OCI-LY3 (cell line): ENCODE measurements at regions not wholly inside any gene's neighbourhood (a gene's known extent, or its start where the extent isn't known, plus 50 kb on each side); places are given as distances from the start of the nearest gene placed in this dataset.

Source experiments
- CTCF ChIP-seq: fragments of 200-600, 300-600 bp; sonication (generic); IDR thresholded peaks from 2 replicates; pipeline ENCODE4 v1.5.1; 2014; ENCODE audit warnings: antibody characterized with exemption, low read length, low read depth
- EZH2phosphoT487 ChIP-seq: fragments of 200-600 bp; shearing (Covaris generic); IDR thresholded peaks from 2 replicates; pipeline ENCODE4 v1.6.1; 2018; ENCODE audit warnings: antibody characterized with exemption, mixed run types, low read depth

GRCh38 chr10:3559527-3559926 is 225.5 kb downstream of the KLF6 start:
- TF ChIP-seq CTCF (no peak), EZH2phosphoT487 (no peak)
